CD14-positive monocyte (primary cell): ENCODE measurements at regions not wholly inside any gene's neighbourhood (a gene's known extent, or its start where the extent isn't known, plus 50 kb on each side); places are given as distances from the start of the nearest gene placed in this dataset.

ENCODE experiments used
- DNase-seq, 3 donors: peaks; one replicate each; pipeline ENCODE4 v3.0.0-alpha.2; 2011 to 2022
- H2AFZ ChIP-seq: 2 replicates; pipeline ENCODE4 v1.6.0; 2012; ENCODE audit warnings: mild to moderate bottlenecking, low read depth, low read length, inconsistent platforms; ENCODE audit not compliant: insufficient read depth, poor library complexity, severe bottlenecking
- H3K27ac ChIP-seq, 2 donors: 1 replicate in 1 of 2; 2 replicates in 1 of 2; pipeline ENCODE4 v1.5.1; 2012 to 2013; ENCODE audit warnings: low read length in 2 of 2, control low read depth in 1 of 2, inconsistent platforms in 1 of 2, low read depth in 1 of 2, mild to moderate bottlenecking in 1 of 2
- H3K27me3 ChIP-seq, 2 donors: one replicate each; pipeline versions ENCODE4 v1.6.0 to v1.6.1; 2011 to 2013; ENCODE audit warnings: low read length in 2 of 2; ENCODE audit not compliant: control insufficient read depth in 2 of 2, insufficient read depth in 2 of 2
- H3K36me3 ChIP-seq, 2 donors: replicated peaks in 1 of 2; 1 replicate in 1 of 2; 2 replicates in 1 of 2; pipeline versions ENCODE4 v1.5.1 to v1.6.1; 2012 to 2013; ENCODE audit warnings: low read length in 2 of 2, control low read depth in 1 of 2, inconsistent platforms in 1 of 2, mild to moderate bottlenecking in 1 of 2; ENCODE audit not compliant: insufficient read depth in 2 of 2, control insufficient read depth in 1 of 2
- H3K4me1 ChIP-seq, 2 donors: 1 replicate in 1 of 2; 2 replicates in 1 of 2; pipeline versions ENCODE4 v1.5.1 to v1.6.1; 2012 to 2013; ENCODE audit warnings: low read length in 2 of 2, control low read depth in 1 of 2, inconsistent platforms in 1 of 2, mild to moderate bottlenecking in 1 of 2, moderate library complexity in 1 of 2; ENCODE audit not compliant: insufficient read depth in 2 of 2, control insufficient read depth in 1 of 2
- H3K4me2 ChIP-seq: replicated peaks from 2 replicates; pipeline ENCODE3; 2012; ENCODE audit warnings: low read length, moderate library complexity, mild to moderate bottlenecking; ENCODE audit not compliant: poor library complexity, severe bottlenecking; ENCODE audit errors: extremely low read depth
- H3K4me3 ChIP-seq, 3 experiments: fragments of 200-600 bp in 1 of 3; sonication (generic) in 1 of 3; replicated peaks in 1 of 3; 1 replicate in 2 of 3; 2 replicates in 1 of 3; pipeline ENCODE4 v1.5.1; 2011 to 2013; ENCODE audit warnings: low read length in 3 of 3, mild to moderate bottlenecking in 3 of 3, control low read depth in 2 of 3, low read depth in 2 of 3, inconsistent platforms in 1 of 3, moderate library complexity in 1 of 3
- H3K79me2 ChIP-seq: 2 replicates; pipeline ENCODE4 v1.6.0; 2012; ENCODE audit warnings: mild to moderate bottlenecking, control low read depth, inconsistent platforms, low read length, moderate library complexity; ENCODE audit not compliant: insufficient read depth
- H3K9ac ChIP-seq: 2 replicates; pipeline ENCODE4 v1.6.0; 2017; ENCODE audit warnings: low read length, mild to moderate bottlenecking; ENCODE audit not compliant: insufficient read depth, poor library complexity, severe bottlenecking
- H3K9me3 ChIP-seq, 2 donors: replicated peaks in 1 of 2; 1 replicate in 1 of 2; 2 replicates in 1 of 2; pipeline versions ENCODE4 v1.5.1 to v1.6.1; 2012 to 2013; ENCODE audit warnings: low read length in 2 of 2, control low read depth in 1 of 2; ENCODE audit not compliant: control insufficient read depth in 1 of 2, insufficient read depth in 1 of 2
- H4K20me1 ChIP-seq: 2 replicates; pipeline ENCODE4 v1.6.0; 2012; ENCODE audit warnings: mild to moderate bottlenecking, low read length, control low read depth, moderate library complexity; ENCODE audit not compliant: insufficient read depth
- H3K27ac Mint-ChIP-seq, 7 donors: one replicate each; pipeline ENCODE4 v1.8.0; 2020; ENCODE audit warnings: mild to moderate bottlenecking in 7 of 7, mixed read lengths in 7 of 7, moderate library complexity in 6 of 7, inconsistent platforms in 2 of 7
- H3K27me3 Mint-ChIP-seq, 3 donors: one replicate each; pipeline ENCODE4 v1.8.0; 2021 to 2022; ENCODE audit warnings: low read depth in 3 of 3, mild to moderate bottlenecking in 3 of 3, mixed read lengths in 3 of 3, moderate library complexity in 3 of 3, inconsistent platforms in 1 of 3
- H3K36me3 Mint-ChIP-seq, 2 donors: one replicate each; pipeline ENCODE4 v1.8.0; 2020; ENCODE audit warnings: mixed read lengths in 2 of 2, inconsistent platforms in 1 of 2, mild to moderate bottlenecking in 1 of 2
- H3K4me1 Mint-ChIP-seq: one replicate; pipeline ENCODE4 v1.8.0; 2020; ENCODE audit warnings: mild to moderate bottlenecking, mixed read lengths
- H3K4me3 Mint-ChIP-seq, 2 donors: one replicate each; pipeline ENCODE4 v1.8.0; 2020; ENCODE audit warnings: mild to moderate bottlenecking in 2 of 2, mixed read lengths in 2 of 2, moderate library complexity in 1 of 2
- H3K9me3 Mint-ChIP-seq, 7 donors: one replicate each; pipeline ENCODE4 v1.8.0; 2020 to 2022; ENCODE audit warnings: mixed read lengths in 7 of 7, mild to moderate bottlenecking in 6 of 7, moderate library complexity in 6 of 7, inconsistent platforms in 2 of 7
- WGBS: methylation state at CpG from one replicate; pipeline ENCODE4 v1.1.5; 2013; ENCODE audit warnings: missing lambda C conversion rate; ENCODE audit not compliant: insufficient coverage; 5-methylcytosine and 5-hydroxymethylcytosine counted together
- intact Hi-C, 2 donors: fragments of 100-400 bp; cut with micrococcal nuclease; formaldehyde crosslinking; loops; one replicate each; pipeline versions ENCODE4 v1.15.0 to v1.15.1; 2023
- TF ChIP-seq, protein P1 (sequence below): fragments of 200-600 bp; IDR thresholded peaks from one replicate; pipeline ENCODE4 v1.8.0; 2022; ENCODE audit warnings: antibody characterized with exemption, mild to moderate bottlenecking

GRCh38 chr5:171705036-171705435 is 80.6 kb upstream of the SMIM23 start:
- H3K36me3 ChIP-seq, result no peaks in the 10 kb centered on the region
- no peaks in the 10 kb centered on the region for H3K9me3 ChIP-seq
- no peak for DNase-seq
- intact Hi-C loops, result no loop called here
- H3K4me3 ChIP-seq, result no peak overlapping the region
- Mint-ChIP-seq H3K27ac (no peak overlapping the region), H3K4me1 (no peaks in the 10 kb centered on the region), H3K9me3 (no peaks in the 10 kb centered on the region), H3K36me3 (no peaks in the 10 kb centered on the region), H3K4me3 (no peak overlapping the region), H3K27me3 (peaks cover 1 to 2% (median 1%) of the 10 kb centered on the region in 3 donors)
- H3K4me1 ChIP-seq, result no peaks in the 10 kb centered on the region
- no peak overlapping the region for H3K27ac ChIP-seq
- 92% methylated on average over 2 of the region's 6 CpGs for WGBS
- H2AFZ ChIP-seq, result no peak overlapping the region
- no peak overlapping the region for H3K9ac ChIP-seq
- TF ChIP-seq, protein P1, sequence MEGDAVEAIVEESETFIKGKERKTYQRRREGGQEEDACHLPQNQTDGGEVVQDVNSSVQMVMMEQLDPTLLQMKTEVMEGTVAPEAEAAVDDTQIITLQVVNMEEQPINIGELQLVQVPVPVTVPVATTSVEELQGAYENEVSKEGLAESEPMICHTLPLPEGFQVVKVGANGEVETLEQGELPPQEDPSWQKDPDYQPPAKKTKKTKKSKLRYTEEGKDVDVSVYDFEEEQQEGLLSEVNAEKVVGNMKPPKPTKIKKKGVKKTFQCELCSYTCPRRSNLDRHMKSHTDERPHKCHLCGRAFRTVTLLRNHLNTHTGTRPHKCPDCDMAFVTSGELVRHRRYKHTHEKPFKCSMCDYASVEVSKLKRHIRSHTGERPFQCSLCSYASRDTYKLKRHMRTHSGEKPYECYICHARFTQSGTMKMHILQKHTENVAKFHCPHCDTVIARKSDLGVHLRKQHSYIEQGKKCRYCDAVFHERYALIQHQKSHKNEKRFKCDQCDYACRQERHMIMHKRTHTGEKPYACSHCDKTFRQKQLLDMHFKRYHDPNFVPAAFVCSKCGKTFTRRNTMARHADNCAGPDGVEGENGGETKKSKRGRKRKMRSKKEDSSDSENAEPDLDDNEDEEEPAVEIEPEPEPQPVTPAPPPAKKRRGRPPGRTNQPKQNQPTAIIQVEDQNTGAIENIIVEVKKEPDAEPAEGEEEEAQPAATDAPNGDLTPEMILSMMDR, result no peak
- H3K79me2 ChIP-seq, result no peaks in the 10 kb centered on the region
- H4K20me1 ChIP-seq, result no peaks in the 10 kb centered on the region
- H3K4me2 ChIP-seq, result no peak overlapping the region
- no peaks in the 10 kb centered on the region for H3K27me3 ChIP-seq

GRCh38 chr5:171705830-171706468 is 79.7 kb upstream of the SMIM23 start:
- Histone ChIP-seq H3K79me2 (no peaks in the 10 kb centered on the region), H2AFZ (no peak overlapping the region), H3K9ac (no peak overlapping the region), H4K20me1 (no peaks in the 10 kb centered on the region), H3K4me2 (no peak overlapping the region), H3K27ac (no peak overlapping the region), H3K4me3 (no peak overlapping the region), H3K9me3 (no peaks in the 10 kb centered on the region), H3K4me1 (no peaks in the 10 kb centered on the region), H3K27me3 (no peaks in the 10 kb centered on the region), H3K36me3 (no peaks in the 10 kb centered on the region)
- WGBS, result no CpG with 5 or more reads among the region's 7 CpGs
- peaks cover 1 to 2% (median 1%) of the 10 kb centered on the region in 3 donors for H3K27me3 Mint-ChIP-seq
- intact Hi-C loops, result no loop called here
- H3K4me3 Mint-ChIP-seq, result no peak overlapping the region
- TF ChIP-seq, protein P1, result no peak
- no peak overlapping the region for H3K27ac Mint-ChIP-seq
- no peaks in the 10 kb centered on the region for H3K36me3 Mint-ChIP-seq
- no peak for DNase-seq
- no peaks in the 10 kb centered on the region for H3K9me3 Mint-ChIP-seq
- H3K4me1 Mint-ChIP-seq, result no peaks in the 10 kb centered on the region
